ENCODE measurements at regions not wholly inside any gene's neighbourhood (a gene's known extent, or its start where the extent isn't known, plus 50 kb on each side); places are given as distances from the start of the nearest gene placed in this dataset.

DNA sequence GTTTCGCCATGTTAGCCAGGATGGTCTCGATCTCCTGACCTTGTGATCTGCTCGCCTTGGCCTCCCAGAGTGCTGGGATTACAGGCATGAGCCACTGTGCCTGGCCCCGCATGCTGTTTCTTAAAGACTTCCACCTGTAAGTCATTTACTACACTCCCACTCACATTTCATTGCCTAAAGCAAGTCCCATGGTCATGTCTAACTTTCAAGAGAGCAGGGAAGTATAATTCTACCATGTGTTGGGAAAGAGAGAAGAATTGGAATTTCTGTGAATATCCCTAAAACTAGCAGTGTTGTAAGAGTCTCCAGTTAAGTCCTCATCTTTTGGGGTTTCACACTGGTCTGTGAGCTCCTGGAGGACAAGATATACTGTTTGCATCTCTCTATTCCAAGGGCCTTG lies 139.7 kb downstream of the EMP1 start:
- H3K4me2 ChIP-seq (ENCODE audit: low read depth, low read length): no peak overlapping the region
- H3K4ac ChIP-seq (ENCODE audit: low read depth, low read length): no peak overlapping the region
- H3K79me1 ChIP-seq (ENCODE audit: low read depth in 1 of 2, low read length in 2 of 2): no peaks in the 10 kb centered on the region
- H4K5ac ChIP-seq (ENCODE audit: low read depth, low read length): no peak overlapping the region
- ChIA-PET CTCF (no interaction called here), POLR2A (ENCODE audit: unreplicated experiment) (no interaction called here)
- H2BK20ac ChIP-seq (ENCODE audit: low read depth, low read length): no peak overlapping the region
- no peak overlapping the region for H3K23ac ChIP-seq (ENCODE audit: low read depth, low read length)
- no peak overlapping the region for H3K14ac ChIP-seq (replicated peaks; ENCODE audit: low read depth, low read length)
- H2AK5ac ChIP-seq (ENCODE audit: low read depth, low read length): no peak overlapping the region
- no peaks in the 10 kb centered on the region for H3K9me3 ChIP-seq (ENCODE audit: control insufficient read depth, insufficient read depth, low read length)
- intact Hi-C loops (cut with micrococcal nuclease): no loop called here
- TF ChIP-seq CEBPB (IDR thresholded peaks at IDR 0.05; ENCODE audit: low read depth, low read length) (no peak), SMC3 (IDR thresholded peaks at IDR 0.05; ENCODE audit: low read depth, low read length) (no peak), RAD21 (IDR thresholded peaks at IDR 0.05; ENCODE audit: low read length) (no peak), CTCF (conservative IDR thresholded peaks at IDR 0.05; ENCODE audit: low read depth, low read length) (no peak), RFX5 (IDR thresholded peaks at IDR 0.05; ENCODE audit: low read depth, low read length) (no peak), NFE2L2 (IDR thresholded peaks at IDR 0.05; ENCODE audit: low read depth, low read length) (no peak), FOS (IDR thresholded peaks at IDR 0.05; ENCODE audit: low read depth, low read length) (no peak), MAZ (IDR thresholded peaks at IDR 0.05; ENCODE audit: borderline replicate concordance, low read depth, low read length) (no peak), BHLHE40 (IDR thresholded peaks at IDR 0.05; ENCODE audit: low read depth, low read length) (no peak), POLR2A (IDR thresholded peaks at IDR 0.05; ENCODE audit: low read depth, low read length) (no peak), RCOR1 (IDR thresholded peaks at IDR 0.05; ENCODE audit: insufficient replicate concordance, low read length) (no peak), CHD1 (IDR thresholded peaks at IDR 0.05; ENCODE audit: low read depth, low read length) (no peak)
- TF ChIP-seq, protein P1, sequence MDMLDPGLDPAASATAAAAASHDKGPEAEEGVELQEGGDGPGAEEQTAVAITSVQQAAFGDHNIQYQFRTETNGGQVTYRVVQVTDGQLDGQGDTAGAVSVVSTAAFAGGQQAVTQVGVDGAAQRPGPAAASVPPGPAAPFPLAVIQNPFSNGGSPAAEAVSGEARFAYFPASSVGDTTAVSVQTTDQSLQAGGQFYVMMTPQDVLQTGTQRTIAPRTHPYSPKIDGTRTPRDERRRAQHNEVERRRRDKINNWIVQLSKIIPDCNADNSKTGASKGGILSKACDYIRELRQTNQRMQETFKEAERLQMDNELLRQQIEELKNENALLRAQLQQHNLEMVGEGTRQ (IDR thresholded peaks at IDR 0.05; ENCODE audit: low read depth, low read length): no peak
- TF ChIP-seq, protein P2, sequence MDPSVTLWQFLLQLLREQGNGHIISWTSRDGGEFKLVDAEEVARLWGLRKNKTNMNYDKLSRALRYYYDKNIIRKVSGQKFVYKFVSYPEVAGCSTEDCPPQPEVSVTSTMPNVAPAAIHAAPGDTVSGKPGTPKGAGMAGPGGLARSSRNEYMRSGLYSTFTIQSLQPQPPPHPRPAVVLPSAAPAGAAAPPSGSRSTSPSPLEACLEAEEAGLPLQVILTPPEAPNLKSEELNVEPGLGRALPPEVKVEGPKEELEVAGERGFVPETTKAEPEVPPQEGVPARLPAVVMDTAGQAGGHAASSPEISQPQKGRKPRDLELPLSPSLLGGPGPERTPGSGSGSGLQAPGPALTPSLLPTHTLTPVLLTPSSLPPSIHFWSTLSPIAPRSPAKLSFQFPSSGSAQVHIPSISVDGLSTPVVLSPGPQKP (IDR thresholded peaks at IDR 0.05; ENCODE audit: borderline replicate concordance, low read depth, low read length): no peak
- BruUV-seq (replicated peaks): no TSS peak
- H3K27ac ChIP-seq (ENCODE audit: insufficient read depth, low read length): no peak overlapping the region
- H4K8ac ChIP-seq (ENCODE audit: low read depth in 2 of 2, low read length in 2 of 2): no peak overlapping the region
- no peaks in the 10 kb centered on the region for H4K20me1 ChIP-seq (ENCODE audit: insufficient read depth, low read length)
- ATAC-seq (ENCODE audit: low read depth) (no peak), DNase-seq (no peak)
- H3K36me3 ChIP-seq (ENCODE audit: control insufficient read depth, insufficient read depth, low read length): no peaks in the 10 kb centered on the region
- H2BK120ac ChIP-seq (ENCODE audit: low read depth, low read length): no peak overlapping the region
- no peak overlapping the region for H3K9ac ChIP-seq (ENCODE audit: low read depth, low read length)
- no peaks in the 10 kb centered on the region for H3K4me1 ChIP-seq (ENCODE audit: control insufficient read depth, insufficient read depth, low read length)
- no peak overlapping the region for H3K18ac ChIP-seq (ENCODE audit: low read depth, low read length)
- no peak overlapping the region for H3K4me3 ChIP-seq (ENCODE audit: insufficient read depth, low read depth, low read length)
- no peak overlapping the region for H2BK5ac ChIP-seq (ENCODE audit: low read depth, low read length, poor library complexity, severe bottlenecking)
- WGBS, 2 experiments (ENCODE audit: extremely low coverage in 2 of 2, insufficient read length in 1 of 2): no CpG with 5 or more reads among the region's 4 CpGs
- H2AK9ac ChIP-seq (replicated peaks; ENCODE audit: low read depth, low read length, poor library complexity): no peak overlapping the region
- H4K91ac ChIP-seq (ENCODE audit: insufficient read depth, low read depth, low read length): no peak overlapping the region
- H2AFZ ChIP-seq (replicated peaks; ENCODE audit: low read length, poor library complexity): no peak overlapping the region
- H2BK15ac ChIP-seq (ENCODE audit: low read depth, low read length): no peak overlapping the region
- no peaks in the 10 kb centered on the region for H3K27me3 ChIP-seq (ENCODE audit: control insufficient read depth, insufficient read depth, low read length)
- in situ Hi-C loops (cut with MboI; ENCODE audit: low sequenced_read_pairs): no loop called here
- dilution Hi-C loops (cut with HindIII; ENCODE audit: low sequenced_read_pairs, unreplicated experiment): no loop called here
- H3K56ac ChIP-seq (ENCODE audit: extremely low read depth, insufficient read depth, low read length): no peak overlapping the region
- no peaks in the 10 kb centered on the region for H3K9me1 ChIP-seq (ENCODE audit: insufficient read depth, low read length)

Measured in IMR-90 (cell line).